ENCODE measurements at regions not wholly inside any gene's neighbourhood (a gene's known extent, or its start where the extent isn't known, plus 50 kb on each side); places are given as distances from the start of the nearest gene placed in this dataset.

DNA sequence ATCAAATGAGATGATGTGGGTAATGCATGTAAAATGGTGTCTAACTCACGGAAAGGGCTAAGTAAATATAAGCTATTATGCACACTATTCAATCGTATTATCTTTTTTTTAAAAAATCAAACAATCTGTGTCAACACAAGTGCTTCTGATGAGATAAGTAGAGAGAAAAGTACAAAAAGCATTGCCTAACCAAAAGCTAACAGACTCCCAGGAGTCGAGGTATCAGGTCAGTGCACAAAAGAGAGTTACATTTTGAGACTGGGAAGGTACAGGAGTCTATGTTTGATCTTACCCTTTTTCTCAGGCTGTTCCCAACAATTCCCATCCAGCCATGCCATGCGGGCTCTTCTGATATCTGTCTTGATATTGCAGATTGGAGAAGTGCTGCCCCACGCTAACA, 203.3 kb upstream of the ZIC3 start:
- TF ChIP-seq, protein P1, sequence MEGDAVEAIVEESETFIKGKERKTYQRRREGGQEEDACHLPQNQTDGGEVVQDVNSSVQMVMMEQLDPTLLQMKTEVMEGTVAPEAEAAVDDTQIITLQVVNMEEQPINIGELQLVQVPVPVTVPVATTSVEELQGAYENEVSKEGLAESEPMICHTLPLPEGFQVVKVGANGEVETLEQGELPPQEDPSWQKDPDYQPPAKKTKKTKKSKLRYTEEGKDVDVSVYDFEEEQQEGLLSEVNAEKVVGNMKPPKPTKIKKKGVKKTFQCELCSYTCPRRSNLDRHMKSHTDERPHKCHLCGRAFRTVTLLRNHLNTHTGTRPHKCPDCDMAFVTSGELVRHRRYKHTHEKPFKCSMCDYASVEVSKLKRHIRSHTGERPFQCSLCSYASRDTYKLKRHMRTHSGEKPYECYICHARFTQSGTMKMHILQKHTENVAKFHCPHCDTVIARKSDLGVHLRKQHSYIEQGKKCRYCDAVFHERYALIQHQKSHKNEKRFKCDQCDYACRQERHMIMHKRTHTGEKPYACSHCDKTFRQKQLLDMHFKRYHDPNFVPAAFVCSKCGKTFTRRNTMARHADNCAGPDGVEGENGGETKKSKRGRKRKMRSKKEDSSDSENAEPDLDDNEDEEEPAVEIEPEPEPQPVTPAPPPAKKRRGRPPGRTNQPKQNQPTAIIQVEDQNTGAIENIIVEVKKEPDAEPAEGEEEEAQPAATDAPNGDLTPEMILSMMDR (IDR thresholded peaks at IDR 0.05), result no peak
- TF ChIP-seq ZFX (IDR thresholded peaks at IDR 0.05; ENCODE audit: borderline replicate concordance), result no peak
